ENCODE measurements at regions not wholly inside any gene's neighbourhood (a gene's known extent, or its start where the extent isn't known, plus 50 kb on each side); places are given as distances from the start of the nearest gene placed in this dataset.

DNA sequence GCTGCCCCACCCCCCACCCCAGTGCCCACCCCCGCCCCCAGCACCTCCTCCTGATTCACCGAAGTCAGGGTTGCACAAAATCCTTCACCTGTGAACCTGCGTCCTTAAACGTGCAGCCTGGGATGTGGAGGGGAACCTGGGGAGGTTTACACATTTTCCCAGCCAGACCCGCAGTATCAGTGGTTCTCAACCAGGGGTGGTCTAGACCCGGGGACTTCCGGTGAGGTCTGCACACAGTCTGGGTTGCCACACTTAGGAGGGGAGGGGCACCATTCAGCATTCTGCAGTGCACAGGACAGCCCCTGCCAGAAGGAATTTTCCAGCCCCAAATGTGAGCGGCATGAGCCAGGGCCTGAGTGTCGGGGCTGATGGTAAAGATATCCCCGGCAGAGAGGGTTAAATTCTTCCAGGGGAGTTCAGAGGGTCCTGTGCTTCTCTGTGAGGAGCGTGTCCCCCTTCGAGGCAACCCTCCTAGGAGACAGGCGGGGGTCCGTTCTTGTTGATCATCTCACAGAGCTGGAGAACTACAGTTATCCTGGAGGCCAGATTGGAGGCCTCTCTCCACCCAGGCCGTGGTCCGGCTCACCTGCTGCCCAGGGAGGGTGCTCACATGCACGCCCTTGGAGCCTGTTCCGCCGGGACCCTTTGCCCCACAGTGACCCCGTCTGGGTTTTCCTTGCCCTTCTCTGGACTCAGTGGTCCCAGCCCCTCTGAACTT, 113.6 kb downstream of the SIK1 start:
- TF ChIP-seq, protein P1, sequence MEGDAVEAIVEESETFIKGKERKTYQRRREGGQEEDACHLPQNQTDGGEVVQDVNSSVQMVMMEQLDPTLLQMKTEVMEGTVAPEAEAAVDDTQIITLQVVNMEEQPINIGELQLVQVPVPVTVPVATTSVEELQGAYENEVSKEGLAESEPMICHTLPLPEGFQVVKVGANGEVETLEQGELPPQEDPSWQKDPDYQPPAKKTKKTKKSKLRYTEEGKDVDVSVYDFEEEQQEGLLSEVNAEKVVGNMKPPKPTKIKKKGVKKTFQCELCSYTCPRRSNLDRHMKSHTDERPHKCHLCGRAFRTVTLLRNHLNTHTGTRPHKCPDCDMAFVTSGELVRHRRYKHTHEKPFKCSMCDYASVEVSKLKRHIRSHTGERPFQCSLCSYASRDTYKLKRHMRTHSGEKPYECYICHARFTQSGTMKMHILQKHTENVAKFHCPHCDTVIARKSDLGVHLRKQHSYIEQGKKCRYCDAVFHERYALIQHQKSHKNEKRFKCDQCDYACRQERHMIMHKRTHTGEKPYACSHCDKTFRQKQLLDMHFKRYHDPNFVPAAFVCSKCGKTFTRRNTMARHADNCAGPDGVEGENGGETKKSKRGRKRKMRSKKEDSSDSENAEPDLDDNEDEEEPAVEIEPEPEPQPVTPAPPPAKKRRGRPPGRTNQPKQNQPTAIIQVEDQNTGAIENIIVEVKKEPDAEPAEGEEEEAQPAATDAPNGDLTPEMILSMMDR (IDR thresholded peaks at IDR 0.05) = no peak
- TF ChIP-seq POLR2A (IDR thresholded peaks at IDR 0.05) = no peak

Measured in uterus (tissue), 2 donors.